ENCODE measurements at regions not wholly inside any gene's neighbourhood (a gene's known extent, or its start where the extent isn't known, plus 50 kb on each side); places are given as distances from the start of the nearest gene placed in this dataset.

DNA sequence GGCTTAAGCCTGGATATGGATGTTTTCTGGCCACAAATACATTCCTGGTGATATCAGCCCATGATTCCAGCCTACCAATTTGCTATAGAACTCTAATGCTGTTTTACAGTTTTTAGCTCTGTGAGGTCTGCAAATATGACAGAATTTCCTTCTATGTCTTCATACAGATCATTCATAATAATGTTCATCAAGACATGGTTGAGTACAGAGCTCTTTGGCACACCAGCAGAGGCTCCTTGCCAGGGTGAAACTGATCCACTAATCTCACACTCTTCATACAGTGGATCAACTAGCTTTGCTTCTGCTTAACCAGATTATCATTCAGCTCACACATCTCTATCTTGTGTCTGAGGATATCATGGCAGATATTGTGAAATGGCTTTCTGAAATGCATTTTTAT, 672.1 kb downstream of the STK39 start:
- TF ChIP-seq, protein P1, sequence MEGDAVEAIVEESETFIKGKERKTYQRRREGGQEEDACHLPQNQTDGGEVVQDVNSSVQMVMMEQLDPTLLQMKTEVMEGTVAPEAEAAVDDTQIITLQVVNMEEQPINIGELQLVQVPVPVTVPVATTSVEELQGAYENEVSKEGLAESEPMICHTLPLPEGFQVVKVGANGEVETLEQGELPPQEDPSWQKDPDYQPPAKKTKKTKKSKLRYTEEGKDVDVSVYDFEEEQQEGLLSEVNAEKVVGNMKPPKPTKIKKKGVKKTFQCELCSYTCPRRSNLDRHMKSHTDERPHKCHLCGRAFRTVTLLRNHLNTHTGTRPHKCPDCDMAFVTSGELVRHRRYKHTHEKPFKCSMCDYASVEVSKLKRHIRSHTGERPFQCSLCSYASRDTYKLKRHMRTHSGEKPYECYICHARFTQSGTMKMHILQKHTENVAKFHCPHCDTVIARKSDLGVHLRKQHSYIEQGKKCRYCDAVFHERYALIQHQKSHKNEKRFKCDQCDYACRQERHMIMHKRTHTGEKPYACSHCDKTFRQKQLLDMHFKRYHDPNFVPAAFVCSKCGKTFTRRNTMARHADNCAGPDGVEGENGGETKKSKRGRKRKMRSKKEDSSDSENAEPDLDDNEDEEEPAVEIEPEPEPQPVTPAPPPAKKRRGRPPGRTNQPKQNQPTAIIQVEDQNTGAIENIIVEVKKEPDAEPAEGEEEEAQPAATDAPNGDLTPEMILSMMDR (IDR thresholded peaks at IDR 0.05) = no peak
- TF ChIP-seq EP300 (IDR thresholded peaks at IDR 0.05; ENCODE audit: low read depth) (no peak), POLR2A (IDR thresholded peaks at IDR 0.05) (no peak)

All from transverse colon (tissue), 3 donors.